ENCODE measurements at regions not wholly inside any gene's neighbourhood (a gene's known extent, or its start where the extent isn't known, plus 50 kb on each side); places are given as distances from the start of the nearest gene placed in this dataset.

GRCh38 chr15:38072348-38073177 is 138.1 kb downstream of the TMCO5A start:
- H3K27me3 ChIP-seq (ENCODE audit: control insufficient read depth, insufficient read depth, low read length) = no peaks in the 10 kb centered on the region
- H3K4me1 ChIP-seq (ENCODE audit: control insufficient read depth in 2 of 3, insufficient read depth in 2 of 3, low read depth in 1 of 3, low read length in 3 of 3) = peaks cover 5 to 25% (median 21%) of the 10 kb centered on the region in 3 donors
- no peak for FAIRE-seq
- DNase-seq = peak; percentile 85 to 92 (median 88)
- H3K9ac ChIP-seq (ENCODE audit: low read length in 3 of 3) = peak overlapping the region; percentile 34 to 82 (median 37)
- no peaks in the 10 kb centered on the region for H3K9me3 ChIP-seq (ENCODE audit: control insufficient read depth in 2 of 3, insufficient read depth in 1 of 3, low read length in 3 of 3)
- peak overlapping the region; percentile 44 to 74 (median 74) for H3K4me3 ChIP-seq (ENCODE audit: low read length in 3 of 3)
- no peaks in the 10 kb centered on the region for H3K36me3 ChIP-seq (ENCODE audit: control insufficient read depth in 2 of 3, insufficient read depth in 3 of 3, low read length in 3 of 3)
- H3K27ac ChIP-seq (ENCODE audit: low read depth in 2 of 2, low read length in 2 of 2) = peak overlapping the region; percentile 90 to 91
- TF ChIP-seq, protein P1, sequence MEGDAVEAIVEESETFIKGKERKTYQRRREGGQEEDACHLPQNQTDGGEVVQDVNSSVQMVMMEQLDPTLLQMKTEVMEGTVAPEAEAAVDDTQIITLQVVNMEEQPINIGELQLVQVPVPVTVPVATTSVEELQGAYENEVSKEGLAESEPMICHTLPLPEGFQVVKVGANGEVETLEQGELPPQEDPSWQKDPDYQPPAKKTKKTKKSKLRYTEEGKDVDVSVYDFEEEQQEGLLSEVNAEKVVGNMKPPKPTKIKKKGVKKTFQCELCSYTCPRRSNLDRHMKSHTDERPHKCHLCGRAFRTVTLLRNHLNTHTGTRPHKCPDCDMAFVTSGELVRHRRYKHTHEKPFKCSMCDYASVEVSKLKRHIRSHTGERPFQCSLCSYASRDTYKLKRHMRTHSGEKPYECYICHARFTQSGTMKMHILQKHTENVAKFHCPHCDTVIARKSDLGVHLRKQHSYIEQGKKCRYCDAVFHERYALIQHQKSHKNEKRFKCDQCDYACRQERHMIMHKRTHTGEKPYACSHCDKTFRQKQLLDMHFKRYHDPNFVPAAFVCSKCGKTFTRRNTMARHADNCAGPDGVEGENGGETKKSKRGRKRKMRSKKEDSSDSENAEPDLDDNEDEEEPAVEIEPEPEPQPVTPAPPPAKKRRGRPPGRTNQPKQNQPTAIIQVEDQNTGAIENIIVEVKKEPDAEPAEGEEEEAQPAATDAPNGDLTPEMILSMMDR (IDR thresholded peaks at IDR 0.05; ENCODE audit: borderline replicate concordance, extremely low read depth, insufficient read depth) = no peak
- intact Hi-C loops (cut with DNase I) = no loop called here

DNA sequence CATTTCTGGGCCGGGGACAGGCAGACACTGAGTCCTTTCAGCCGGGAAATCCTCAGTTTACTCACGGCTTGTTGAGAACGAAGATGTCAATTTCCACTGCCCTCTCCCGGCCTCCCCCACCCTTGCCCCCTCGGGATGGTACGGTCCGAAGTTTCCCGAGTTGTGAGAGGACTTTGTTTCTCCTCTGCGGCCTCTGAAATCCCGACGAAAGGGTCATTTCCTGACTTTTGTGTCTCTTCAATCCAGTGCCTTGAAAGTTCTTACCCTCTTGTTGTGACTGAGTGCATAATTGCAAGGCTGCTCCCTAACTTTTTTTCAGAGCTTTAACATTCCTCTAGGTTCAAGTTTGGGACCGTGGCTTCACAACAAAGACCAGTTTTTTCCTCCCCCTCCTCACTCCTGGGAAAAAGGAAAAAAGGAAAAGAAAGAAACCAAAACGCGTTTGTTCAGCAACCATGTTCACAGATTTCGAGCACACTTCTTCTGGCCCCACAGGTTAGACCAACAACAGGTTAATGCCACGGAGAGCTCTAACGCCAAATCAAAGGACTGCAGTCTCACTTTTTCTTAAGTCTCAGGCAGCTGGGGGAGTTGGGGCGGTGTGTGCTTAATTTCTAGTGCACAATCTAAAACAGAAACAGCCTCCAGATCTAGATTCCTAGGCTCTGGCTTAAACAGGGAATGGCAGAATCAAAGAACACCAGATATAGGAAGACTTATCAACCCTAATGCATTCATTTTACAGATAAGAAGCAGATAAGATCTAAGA is 138.9 kb downstream of the TMCO5A start:
- Histone ChIP-seq H3K27ac (ENCODE audit: low read depth in 2 of 2, low read length in 2 of 2) (peak overlapping the region; percentile 90 to 91), H3K9ac (ENCODE audit: low read length in 3 of 3) (peak overlapping the region; percentile 1 to 82 (median 9)), H3K4me3 (ENCODE audit: low read length in 3 of 3) (peak overlapping the region; percentile 42 to 74 (median 74)), H3K27me3 (ENCODE audit: control insufficient read depth, insufficient read depth, low read length) (no peaks in the 10 kb centered on the region), H3K36me3 (ENCODE audit: control insufficient read depth in 2 of 3, insufficient read depth in 3 of 3, low read length in 3 of 3) (no peaks in the 10 kb centered on the region), H3K4me1 (ENCODE audit: control insufficient read depth in 2 of 3, insufficient read depth in 2 of 3, low read depth in 1 of 3, low read length in 3 of 3) (peaks cover 5 to 25% (median 21%) of the 10 kb centered on the region in 3 donors), H3K9me3 (ENCODE audit: control insufficient read depth in 2 of 3, insufficient read depth in 1 of 3, low read length in 3 of 3) (no peaks in the 10 kb centered on the region)
- TF ChIP-seq, protein P1 (IDR thresholded peaks at IDR 0.05; ENCODE audit: borderline replicate concordance, extremely low read depth, insufficient read depth) = no peak
- DNase-seq = peak in 4 of 5 donors; percentile 36 to 79 (median 76)
- intact Hi-C loops (cut with DNase I) = no loop called here
- FAIRE-seq = no peak

- Histone ChIP-seq H3K9ac (ENCODE audit: low read length in 3 of 3) (no peak overlapping the region), H3K27me3 (ENCODE audit: control insufficient read depth, insufficient read depth, low read length) (no peaks in the 10 kb centered on the region), H3K9me3 (ENCODE audit: control insufficient read depth in 2 of 3, insufficient read depth in 1 of 3, low read length in 3 of 3) (no peaks in the 10 kb centered on the region), H3K36me3 (ENCODE audit: control insufficient read depth in 2 of 3, insufficient read depth in 3 of 3, low read length in 3 of 3) (no peaks in the 10 kb centered on the region), H3K27ac (ENCODE audit: low read depth in 2 of 2, low read length in 2 of 2) (peak overlapping the region in 1 of 2 donors; percentile 91), H3K4me1 (ENCODE audit: control insufficient read depth in 2 of 3, insufficient read depth in 2 of 3, low read depth in 1 of 3, low read length in 3 of 3) (peaks cover under 1 to 19% (median 17%) of the 10 kb centered on the region in 3 donors), H3K4me3 (ENCODE audit: low read length in 3 of 3) (peak overlapping the region in 1 of 3 donors; percentile 74)
- peak in 1 of 5 donors; percentile 20 for DNase-seq
- TF ChIP-seq, protein P1 (IDR thresholded peaks at IDR 0.05; ENCODE audit: borderline replicate concordance, extremely low read depth, insufficient read depth) = no peak
- intact Hi-C loops (cut with DNase I) = no loop called here
- no peak for FAIRE-seq
Observed at GRCh38 chr15:38074029-38074428, 139.6 kb downstream of the TMCO5A start.
